ENCODE measurements at regions not wholly inside any gene's neighbourhood (a gene's known extent, or its start where the extent isn't known, plus 50 kb on each side); places are given as distances from the start of the nearest gene placed in this dataset.

DNA sequence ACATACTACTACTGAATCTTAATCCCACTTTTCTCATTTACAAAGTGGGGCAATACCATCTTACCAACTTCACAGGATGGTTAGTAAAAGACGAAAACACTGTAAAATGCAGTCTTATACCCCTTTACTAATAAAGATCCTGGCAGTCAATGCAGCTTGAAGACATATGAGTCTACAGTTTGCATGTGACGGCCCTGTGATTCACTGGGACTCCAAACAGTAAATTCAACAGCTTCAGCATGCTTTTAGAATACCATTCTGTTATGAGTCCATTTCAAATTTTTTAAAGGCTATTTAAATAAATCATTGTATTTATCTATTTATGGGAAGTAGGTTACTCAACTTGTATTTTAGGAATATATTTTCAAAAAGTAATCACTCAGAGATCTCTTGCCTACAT is 629.1 kb downstream of the LIG4 start:
- CTCF ChIA-PET, result no interaction called here
- Histone ChIP-seq H3K4me3 (replicated peaks in 1 of 2; ENCODE audit: low read depth in 1 of 2, low read length in 2 of 2) (no peak overlapping the region), H3K4me1 (ENCODE audit: control insufficient read depth in 1 of 2, insufficient read depth in 2 of 2, low read length in 2 of 2) (no peaks in the 10 kb centered on the region), H4K20me1 (ENCODE audit: insufficient read depth) (no peaks in the 10 kb centered on the region), H3K79me2 (ENCODE audit: insufficient read depth, low read length) (no peaks in the 10 kb centered on the region), H3K36me3 (ENCODE audit: control insufficient read depth in 1 of 2, insufficient read depth in 2 of 2, low read length in 2 of 2) (no peaks in the 10 kb centered on the region), H3K27ac (ENCODE audit: low read depth, low read length) (no peak overlapping the region), H2AFZ (ENCODE audit: low read depth, low read length, poor library complexity, severe bottlenecking) (no peak overlapping the region), H3K27me3 (ENCODE audit: insufficient read depth, low read length) (no peaks in the 10 kb centered on the region), H3K9me2 (ENCODE audit: insufficient read depth) (no peaks in the 10 kb centered on the region), H3K9ac (ENCODE audit: low read length) (no peak overlapping the region), H3K4me2 (ENCODE audit: low read length) (no peak overlapping the region), H3K9me3 (ENCODE audit: control insufficient read depth in 1 of 2, insufficient read depth in 1 of 2, low read depth in 1 of 2, low read length in 2 of 2) (peaks cover 5 to 24% of the 10 kb centered on the region in 2 experiments; a peak in 2 of 4 replicates)
- RAD21 ChIA-PET (ENCODE audit: low non-redundant PET in 1 of 2, low total read pairs in 2 of 2, uncharacterized antibody in 2 of 2, unreplicated experiment in 2 of 2), result no interaction called here
- POLR2A ChIA-PET, result no interaction called here
- intact Hi-C loops (cut with micrococcal nuclease), result no loop called here
- TF ChIP-seq, protein P1, sequence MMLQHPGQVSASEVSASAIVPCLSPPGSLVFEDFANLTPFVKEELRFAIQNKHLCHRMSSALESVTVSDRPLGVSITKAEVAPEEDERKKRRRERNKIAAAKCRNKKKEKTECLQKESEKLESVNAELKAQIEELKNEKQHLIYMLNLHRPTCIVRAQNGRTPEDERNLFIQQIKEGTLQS (IDR thresholded peaks at IDR 0.05), result no peak
- TF ChIP-seq CEBPB (IDR thresholded peaks at IDR 0.05; ENCODE audit: low read depth), result no peak
- TF ChIP-seq CBX3 (IDR thresholded peaks at IDR 0.05; ENCODE audit: low read depth), result no peak
- TF ChIP-seq, protein P2, sequence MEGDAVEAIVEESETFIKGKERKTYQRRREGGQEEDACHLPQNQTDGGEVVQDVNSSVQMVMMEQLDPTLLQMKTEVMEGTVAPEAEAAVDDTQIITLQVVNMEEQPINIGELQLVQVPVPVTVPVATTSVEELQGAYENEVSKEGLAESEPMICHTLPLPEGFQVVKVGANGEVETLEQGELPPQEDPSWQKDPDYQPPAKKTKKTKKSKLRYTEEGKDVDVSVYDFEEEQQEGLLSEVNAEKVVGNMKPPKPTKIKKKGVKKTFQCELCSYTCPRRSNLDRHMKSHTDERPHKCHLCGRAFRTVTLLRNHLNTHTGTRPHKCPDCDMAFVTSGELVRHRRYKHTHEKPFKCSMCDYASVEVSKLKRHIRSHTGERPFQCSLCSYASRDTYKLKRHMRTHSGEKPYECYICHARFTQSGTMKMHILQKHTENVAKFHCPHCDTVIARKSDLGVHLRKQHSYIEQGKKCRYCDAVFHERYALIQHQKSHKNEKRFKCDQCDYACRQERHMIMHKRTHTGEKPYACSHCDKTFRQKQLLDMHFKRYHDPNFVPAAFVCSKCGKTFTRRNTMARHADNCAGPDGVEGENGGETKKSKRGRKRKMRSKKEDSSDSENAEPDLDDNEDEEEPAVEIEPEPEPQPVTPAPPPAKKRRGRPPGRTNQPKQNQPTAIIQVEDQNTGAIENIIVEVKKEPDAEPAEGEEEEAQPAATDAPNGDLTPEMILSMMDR (IDR thresholded peaks at IDR 0.05 in 2 of 3, conservative IDR thresholded peaks at IDR 0.05 in 1 of 3; ENCODE audit: borderline replicate concordance in 1 of 3, insufficient read depth in 1 of 3, low read depth in 2 of 3, low read length in 2 of 3), result no peak
- TF ChIP-seq, protein P3, sequence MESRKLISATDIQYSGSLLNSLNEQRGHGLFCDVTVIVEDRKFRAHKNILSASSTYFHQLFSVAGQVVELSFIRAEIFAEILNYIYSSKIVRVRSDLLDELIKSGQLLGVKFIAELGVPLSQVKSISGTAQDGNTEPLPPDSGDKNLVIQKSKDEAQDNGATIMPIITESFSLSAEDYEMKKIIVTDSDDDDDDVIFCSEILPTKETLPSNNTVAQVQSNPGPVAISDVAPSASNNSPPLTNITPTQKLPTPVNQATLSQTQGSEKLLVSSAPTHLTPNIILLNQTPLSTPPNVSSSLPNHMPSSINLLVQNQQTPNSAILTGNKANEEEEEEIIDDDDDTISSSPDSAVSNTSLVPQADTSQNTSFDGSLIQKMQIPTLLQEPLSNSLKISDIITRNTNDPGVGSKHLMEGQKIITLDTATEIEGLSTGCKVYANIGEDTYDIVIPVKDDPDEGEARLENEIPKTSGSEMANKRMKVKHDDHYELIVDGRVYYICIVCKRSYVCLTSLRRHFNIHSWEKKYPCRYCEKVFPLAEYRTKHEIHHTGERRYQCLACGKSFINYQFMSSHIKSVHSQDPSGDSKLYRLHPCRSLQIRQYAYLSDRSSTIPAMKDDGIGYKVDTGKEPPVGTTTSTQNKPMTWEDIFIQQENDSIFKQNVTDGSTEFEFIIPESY (IDR thresholded peaks at IDR 0.05; ENCODE audit: extremely low read depth, insufficient replicate concordance, low read length), result no peak
- TF ChIP-seq EZH2 (IDR thresholded peaks at IDR 0.05), result no peak
- no peak for TF ChIP-seq SRF (IDR thresholded peaks at IDR 0.05; ENCODE audit: low read depth)
- TF ChIP-seq, protein P4, sequence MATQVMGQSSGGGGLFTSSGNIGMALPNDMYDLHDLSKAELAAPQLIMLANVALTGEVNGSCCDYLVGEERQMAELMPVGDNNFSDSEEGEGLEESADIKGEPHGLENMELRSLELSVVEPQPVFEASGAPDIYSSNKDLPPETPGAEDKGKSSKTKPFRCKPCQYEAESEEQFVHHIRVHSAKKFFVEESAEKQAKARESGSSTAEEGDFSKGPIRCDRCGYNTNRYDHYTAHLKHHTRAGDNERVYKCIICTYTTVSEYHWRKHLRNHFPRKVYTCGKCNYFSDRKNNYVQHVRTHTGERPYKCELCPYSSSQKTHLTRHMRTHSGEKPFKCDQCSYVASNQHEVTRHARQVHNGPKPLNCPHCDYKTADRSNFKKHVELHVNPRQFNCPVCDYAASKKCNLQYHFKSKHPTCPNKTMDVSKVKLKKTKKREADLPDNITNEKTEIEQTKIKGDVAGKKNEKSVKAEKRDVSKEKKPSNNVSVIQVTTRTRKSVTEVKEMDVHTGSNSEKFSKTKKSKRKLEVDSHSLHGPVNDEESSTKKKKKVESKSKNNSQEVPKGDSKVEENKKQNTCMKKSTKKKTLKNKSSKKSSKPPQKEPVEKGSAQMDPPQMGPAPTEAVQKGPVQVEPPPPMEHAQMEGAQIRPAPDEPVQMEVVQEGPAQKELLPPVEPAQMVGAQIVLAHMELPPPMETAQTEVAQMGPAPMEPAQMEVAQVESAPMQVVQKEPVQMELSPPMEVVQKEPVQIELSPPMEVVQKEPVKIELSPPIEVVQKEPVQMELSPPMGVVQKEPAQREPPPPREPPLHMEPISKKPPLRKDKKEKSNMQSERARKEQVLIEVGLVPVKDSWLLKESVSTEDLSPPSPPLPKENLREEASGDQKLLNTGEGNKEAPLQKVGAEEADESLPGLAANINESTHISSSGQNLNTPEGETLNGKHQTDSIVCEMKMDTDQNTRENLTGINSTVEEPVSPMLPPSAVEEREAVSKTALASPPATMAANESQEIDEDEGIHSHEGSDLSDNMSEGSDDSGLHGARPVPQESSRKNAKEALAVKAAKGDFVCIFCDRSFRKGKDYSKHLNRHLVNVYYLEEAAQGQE (IDR thresholded peaks at IDR 0.05; ENCODE audit: low read depth), result no peak
- TF ChIP-seq SP1 (IDR thresholded peaks at IDR 0.05; ENCODE audit: low read depth), result no peak
- TF ChIP-seq JUND (IDR thresholded peaks at IDR 0.05), result no peak
- no peak for TF ChIP-seq SIN3A (IDR thresholded peaks at IDR 0.05; ENCODE audit: low read depth)
- TF ChIP-seq EZH2phosphoT487 (IDR thresholded peaks at IDR 0.05; ENCODE audit: borderline replicate concordance), result no peak
- TF ChIP-seq, protein P5, sequence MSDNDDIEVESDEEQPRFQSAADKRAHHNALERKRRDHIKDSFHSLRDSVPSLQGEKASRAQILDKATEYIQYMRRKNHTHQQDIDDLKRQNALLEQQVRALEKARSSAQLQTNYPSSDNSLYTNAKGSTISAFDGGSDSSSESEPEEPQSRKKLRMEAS (IDR thresholded peaks at IDR 0.05), result no peak
- no peak for TF ChIP-seq EGR1 (IDR thresholded peaks at IDR 0.05; ENCODE audit: low read depth)
- TF ChIP-seq TCF7L2 (IDR thresholded peaks at IDR 0.05; ENCODE audit: borderline replicate concordance, extremely low read depth, insufficient read depth, insufficient read length), result no peak
- TF ChIP-seq POLR2AphosphoS5 (IDR thresholded peaks at IDR 0.05; ENCODE audit: low read depth, low read length), result no peak
- TF ChIP-seq YY1 (IDR thresholded peaks at IDR 0.05; ENCODE audit: extremely low read depth, insufficient replicate concordance, low read depth, low read length), result no peak
- no peak for TF ChIP-seq ZNF274 (IDR thresholded peaks at IDR 0.05; ENCODE audit: low read depth, low read length)
- TF ChIP-seq ZFX (IDR thresholded peaks at IDR 0.05), result no peak
- no TSS peak for BruUV-seq (replicated peaks)
- no peak for ATAC-seq
- DNase-seq (ENCODE audit: low read depth, low spot score), result no peak
